CD4-positive, alpha-beta memory T cell (primary cell): ENCODE measurements at regions not wholly inside any gene's neighbourhood (a gene's known extent, or its start where the extent isn't known, plus 50 kb on each side); places are given as distances from the start of the nearest gene placed in this dataset.
A peak's percentile ranks its signal among the peaks of the same experiment; 100 is the strongest.
"Not testable (repeated sequence)": the region's sequence is repeated elsewhere in the genome, so short reads cannot be mapped to it uniquely, and the experiment has no call there.

Source experiments
- CTCF ChIA-PET: fragments of 350-600 bp; sonication (Branson Sonifier 250); formaldehyde crosslinking; loops from one replicate; lab custom pipeline; 2021; ENCODE audit warnings: inconsistent platforms; ENCODE audit not compliant: partially characterized antibody; lab: Charles Lee
- POLR2A ChIA-PET: fragments of 350-600 bp; sonication (Branson Sonifier 250); formaldehyde crosslinking; loops from one replicate; lab custom pipeline; 2021; ENCODE audit not compliant: partially characterized antibody; lab: Charles Lee
- DNase-seq, 5 donors: peaks; one replicate each; pipeline versions ENCODE4 v3.0.0 to v3.0.0-alpha.2; 2020 to 2022; ENCODE audit warnings: mixed read lengths in 1 of 5
- H3K27ac ChIP-seq: one replicate; pipeline ENCODE4 v1.7.0; 2013; ENCODE audit warnings: low read depth, low read length
- H3K27me3 ChIP-seq: 2 replicates; pipeline ENCODE4 v1.7.0; 2013; ENCODE audit warnings: mild to moderate bottlenecking, low read length, moderate library complexity; ENCODE audit not compliant: insufficient read depth
- H3K36me3 ChIP-seq: 2 replicates; pipeline ENCODE4 v1.7.0; 2013; ENCODE audit warnings: mild to moderate bottlenecking, low read length, moderate library complexity; ENCODE audit not compliant: insufficient read depth
- H3K4me1 ChIP-seq: 2 replicates; pipeline ENCODE4 v1.7.0; 2013; ENCODE audit warnings: mild to moderate bottlenecking, low read length, moderate library complexity; ENCODE audit not compliant: insufficient read depth
- H3K4me3 ChIP-seq, 2 donors: one replicate each; pipeline ENCODE4 v1.7.0; 2013; ENCODE audit warnings: low read length in 2 of 2, mild to moderate bottlenecking in 1 of 2
- H3K9me3 ChIP-seq, 2 donors: one replicate each; pipeline ENCODE4 v1.7.0; 2013; ENCODE audit warnings: low read length in 2 of 2, control low read depth in 1 of 2; ENCODE audit not compliant: control insufficient read depth in 1 of 2
- H3K27ac Mint-ChIP-seq, 7 donors: one replicate each; pipeline ENCODE4 v1.8.0; 2020 to 2021; ENCODE audit warnings: mixed read lengths in 7 of 7, mild to moderate bottlenecking in 6 of 7, inconsistent platforms in 3 of 7, moderate library complexity in 3 of 7
- H3K27me3 Mint-ChIP-seq, 2 donors: one replicate each; pipeline ENCODE4 v1.8.0; 2020 to 2021; ENCODE audit warnings: mixed read lengths in 2 of 2
- H3K36me3 Mint-ChIP-seq, 2 donors: one replicate each; pipeline ENCODE4 v1.8.0; 2020 to 2021; ENCODE audit warnings: mixed read lengths in 2 of 2, inconsistent platforms in 1 of 2, mild to moderate bottlenecking in 1 of 2
- H3K4me1 Mint-ChIP-seq, 4 donors: one replicate each; pipeline ENCODE4 v1.8.0; 2020 to 2021; ENCODE audit warnings: mixed read lengths in 4 of 4, mild to moderate bottlenecking in 1 of 4
- H3K4me3 Mint-ChIP-seq, 8 donors: one replicate each; pipeline ENCODE4 v1.8.0; 2020 to 2021; ENCODE audit warnings: mixed read lengths in 8 of 8, mild to moderate bottlenecking in 7 of 8, moderate library complexity in 6 of 8, inconsistent platforms in 3 of 8
- H3K9me3 Mint-ChIP-seq, 8 donors: one replicate each; pipeline ENCODE4 v1.8.0; 2020 to 2021; ENCODE audit warnings: mixed read lengths in 8 of 8, mild to moderate bottlenecking in 5 of 8, inconsistent platforms in 3 of 8, moderate library complexity in 1 of 8
- intact Hi-C: fragments of 100-400 bp; cut with micrococcal nuclease; formaldehyde crosslinking; loops from one replicate; pipeline ENCODE4 v1.15.1; 2023

GRCh38 chr4:14918336-14918735 is 83.9 kb upstream of the CPEB2 start:
- Mint-ChIP-seq H3K9me3 (no peaks in the 10 kb centered on the region), H3K4me1 (no peaks in the 10 kb centered on the region), H3K27me3 (peaks cover 3 to 18% of the 10 kb centered on the region in 2 donors), H3K27ac (no peak overlapping the region), H3K36me3 (no peaks in the 10 kb centered on the region), H3K4me3 (no peak overlapping the region)
- intact Hi-C loops = no loop called here
- H3K4me1 ChIP-seq = no peaks in the 10 kb centered on the region
- H3K9me3 ChIP-seq = no peaks in the 10 kb centered on the region
- H3K27me3 ChIP-seq = no peaks in the 10 kb centered on the region
- no peaks in the 10 kb centered on the region for H3K36me3 ChIP-seq
- ChIA-PET CTCF (interaction anchor here (1.0 kb wide), 1 partner anchor 37 kb away, joined by 3 read pairs; no protein-coding TSS in a partner anchor), POLR2A (no interaction called here)
- no peak for DNase-seq
- no peak overlapping the region for H3K27ac ChIP-seq
- no peak overlapping the region for H3K4me3 ChIP-seq

- CTCF ChIA-PET = no interaction called here
- H3K4me1 Mint-ChIP-seq = no peaks in the 10 kb centered on the region
- H3K4me3 Mint-ChIP-seq = no peak overlapping the region
- Histone ChIP-seq H3K4me3 (no peak overlapping the region), H3K4me1 (no peaks in the 10 kb centered on the region), H3K36me3 (no peaks in the 10 kb centered on the region), H3K27me3 (no peaks in the 10 kb centered on the region), H3K9me3 (no peaks in the 10 kb centered on the region), H3K27ac (no peak overlapping the region)
- no peaks in the 10 kb centered on the region for H3K9me3 Mint-ChIP-seq
- H3K36me3 Mint-ChIP-seq = no peaks in the 10 kb centered on the region
- no peak overlapping the region for H3K27ac Mint-ChIP-seq
- POLR2A ChIA-PET = no interaction called here
- intact Hi-C loops = no loop called here
- no peak for DNase-seq
- peaks cover 2 to 14% of the 10 kb centered on the region in 2 donors for H3K27me3 Mint-ChIP-seq
Observed at GRCh38 chr4:14919785-14920184, 82.5 kb upstream of the CPEB2 start.

GRCh38 chr4:14920237-14920636 is 82.0 kb upstream of the CPEB2 start:
- POLR2A ChIA-PET = no interaction called here
- Mint-ChIP-seq H3K27ac (no peak overlapping the region), H3K27me3 (peaks cover 2 to 11% of the 10 kb centered on the region in 2 donors), H3K9me3 (no peaks in the 10 kb centered on the region), H3K4me3 (no peak overlapping the region), H3K4me1 (no peaks in the 10 kb centered on the region), H3K36me3 (no peaks in the 10 kb centered on the region)
- H3K9me3 ChIP-seq = no peaks in the 10 kb centered on the region
- intact Hi-C loops = no loop called here
- no peak overlapping the region for H3K27ac ChIP-seq
- no peak overlapping the region for H3K4me3 ChIP-seq
- CTCF ChIA-PET = no interaction called here
- peak in 1 of 5 donors; percentile 13 for DNase-seq
- no peaks in the 10 kb centered on the region for H3K36me3 ChIP-seq
- H3K27me3 ChIP-seq = no peaks in the 10 kb centered on the region
- no peaks in the 10 kb centered on the region for H3K4me1 ChIP-seq

- no peak overlapping the region for H3K4me3 ChIP-seq
- H3K27me3 ChIP-seq = no peaks in the 10 kb centered on the region
- H3K27ac ChIP-seq = no peak overlapping the region
- no peaks in the 10 kb centered on the region for H3K4me1 ChIP-seq
- ChIA-PET CTCF (no interaction called here), POLR2A (no interaction called here)
- Mint-ChIP-seq H3K27me3 (peaks cover 2 to 10% of the 10 kb centered on the region in 2 donors), H3K36me3 (no peaks in the 10 kb centered on the region), H3K4me3 (no peak overlapping the region), H3K9me3 (no peaks in the 10 kb centered on the region), H3K4me1 (no peaks in the 10 kb centered on the region), H3K27ac (no peak overlapping the region)
- H3K36me3 ChIP-seq = no peaks in the 10 kb centered on the region
- intact Hi-C loops = no loop called here
- no peaks in the 10 kb centered on the region for H3K9me3 ChIP-seq
- DNase-seq = peak in 2 of 5 donors; percentile 19 to 22
Observed at GRCh38 chr4:14920759-14921320, 81.4 kb upstream of the CPEB2 start.

- intact Hi-C loops, CTCF ChIA-PET: not testable (repeated sequence)
Observed at GRCh38 chr4:14921781-14922180, 80.5 kb upstream of the CPEB2 start.

GRCh38 chr4:14924076-14924811 is 78.0 kb upstream of the CPEB2 start:
- POLR2A ChIA-PET = no interaction called here

More at GRCh38 chr4:14921781-14922180, 80.5 kb upstream of the CPEB2 start:
- H3K4me3 Mint-ChIP-seq, H3K27me3 ChIP-seq, H3K4me1 Mint-ChIP-seq, H3K27ac Mint-ChIP-seq, H3K27ac ChIP-seq, H3K4me3 ChIP-seq, H3K9me3 Mint-ChIP-seq, H3K9me3 ChIP-seq, H3K27me3 Mint-ChIP-seq, H3K36me3 ChIP-seq, H3K36me3 Mint-ChIP-seq, POLR2A ChIA-PET, H3K4me1 ChIP-seq: not testable (repeated sequence)
- peak in 2 of 5 donors; percentile 10 to 17 for DNase-seq

GRCh38 chr4:14924812-14925344 is 77.4 kb upstream of the CPEB2 start:
- no peaks in the 10 kb centered on the region for H3K36me3 Mint-ChIP-seq
- no peaks in the 10 kb centered on the region for H3K36me3 ChIP-seq
- ChIA-PET CTCF (no interaction called here), POLR2A (no interaction called here)
- no peaks in the 10 kb centered on the region for H3K27me3 ChIP-seq
- no peak overlapping the region for H3K4me3 Mint-ChIP-seq
- no peaks in the 10 kb centered on the region for H3K4me1 Mint-ChIP-seq
- intact Hi-C loops = loop anchor here (2.0 kb wide), 1 partner anchor 82 kb away; no protein-coding TSS in a partner anchor
- peak in 2 of 5 donors; percentile 15 to 43 for DNase-seq
- no peak overlapping the region for H3K4me3 ChIP-seq
- no peak overlapping the region for H3K27ac Mint-ChIP-seq
- H3K9me3 Mint-ChIP-seq = no peaks in the 10 kb centered on the region
- no peaks in the 10 kb centered on the region for H3K4me1 ChIP-seq
- H3K9me3 ChIP-seq = no peaks in the 10 kb centered on the region
- no peaks in the 10 kb centered on the region for H3K27me3 Mint-ChIP-seq
- no peak overlapping the region for H3K27ac ChIP-seq

More at GRCh38 chr4:14924076-14924811, 78.0 kb upstream of the CPEB2 start:
- no peak overlapping the region for H3K27ac ChIP-seq
- H3K4me1 ChIP-seq = no peaks in the 10 kb centered on the region
- no peaks in the 10 kb centered on the region for H3K27me3 ChIP-seq
- Mint-ChIP-seq H3K27ac (peak overlapping the region in 1 of 7 donors; percentile 24), H3K4me3 (no peak overlapping the region), H3K27me3 (peaks cover 0 to 4% of the 10 kb centered on the region in 2 donors), H3K4me1 (no peaks in the 10 kb centered on the region), H3K9me3 (no peaks in the 10 kb centered on the region), H3K36me3 (no peaks in the 10 kb centered on the region)
- CTCF ChIA-PET = no interaction called here
- DNase-seq = peak in 3 of 5 donors; percentile 30 to 50 (median 44)
- H3K9me3 ChIP-seq = no peaks in the 10 kb centered on the region
- intact Hi-C loops = loop anchor here (2.0 kb wide), 1 partner anchor 83 kb away; no protein-coding TSS in a partner anchor
- H3K36me3 ChIP-seq = no peaks in the 10 kb centered on the region
- no peak overlapping the region for H3K4me3 ChIP-seq
